GM21447 (cell line): ENCODE measurements at regions not wholly inside any gene's neighbourhood (a gene's known extent, or its start where the extent isn't known, plus 50 kb on each side); places are given as distances from the start of the nearest gene placed in this dataset.
"Not testable (repeated sequence)": the region's sequence is repeated elsewhere in the genome, so short reads cannot be mapped to it uniquely, and the experiment has no call there.

Experiments used
- ATAC-seq: cut with Tn5 transposase; IDR thresholded peaks from one replicate; pipeline ENCODE4 v1.9.1; 2021; ENCODE audit not compliant: unreplicated experiment

DNA sequence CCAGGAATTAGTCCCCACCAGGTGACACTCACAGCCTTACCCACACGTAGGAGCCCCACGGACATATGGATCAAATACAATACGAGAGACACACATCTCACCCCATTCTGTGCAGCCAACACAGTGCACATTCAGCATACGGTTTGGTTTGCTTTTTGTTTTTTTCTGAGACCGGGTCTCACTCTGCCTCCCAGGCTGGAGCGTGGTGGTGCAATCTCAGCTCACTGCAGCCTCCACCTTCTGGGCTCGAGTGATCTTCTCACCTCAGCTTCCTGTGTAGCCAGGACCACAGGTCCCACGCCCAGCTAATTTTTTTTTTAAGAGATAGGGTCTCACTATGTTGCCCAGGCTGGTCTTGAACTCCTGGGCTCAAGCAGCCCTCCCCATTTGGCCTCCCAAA, 102.8 kb downstream of the POTEB start:
- ATAC-seq, result not testable (repeated sequence)

- ATAC-seq, result not testable (repeated sequence)
These were observed 111.0 kb downstream of the POTEB start for GRCh38 chr15:21766524-21766923.

DNA sequence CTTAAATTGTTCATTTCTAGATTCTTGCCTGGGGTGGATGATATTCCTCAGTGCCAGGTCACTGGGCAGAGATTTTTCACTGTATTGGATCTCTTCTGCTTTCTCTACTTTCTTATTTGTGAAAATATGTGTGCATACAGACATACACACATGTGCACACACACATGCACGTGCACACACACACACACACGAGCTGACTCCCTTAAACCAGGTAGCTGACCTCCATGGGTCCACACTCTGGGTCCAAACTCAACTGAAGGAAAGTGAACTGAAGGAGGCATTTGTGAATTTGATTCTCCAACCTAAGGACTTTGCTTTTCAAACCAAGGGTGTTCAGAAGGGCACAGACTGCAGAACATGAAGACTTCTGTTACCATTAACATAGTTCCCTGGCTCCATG, 113.8 kb downstream of the POTEB start:
- ATAC-seq, result not testable (repeated sequence)

GRCh38 chr15:21760250-21761023, 117.1 kb downstream of the POTEB start:
- ATAC-seq, result not testable (repeated sequence)

DNA sequence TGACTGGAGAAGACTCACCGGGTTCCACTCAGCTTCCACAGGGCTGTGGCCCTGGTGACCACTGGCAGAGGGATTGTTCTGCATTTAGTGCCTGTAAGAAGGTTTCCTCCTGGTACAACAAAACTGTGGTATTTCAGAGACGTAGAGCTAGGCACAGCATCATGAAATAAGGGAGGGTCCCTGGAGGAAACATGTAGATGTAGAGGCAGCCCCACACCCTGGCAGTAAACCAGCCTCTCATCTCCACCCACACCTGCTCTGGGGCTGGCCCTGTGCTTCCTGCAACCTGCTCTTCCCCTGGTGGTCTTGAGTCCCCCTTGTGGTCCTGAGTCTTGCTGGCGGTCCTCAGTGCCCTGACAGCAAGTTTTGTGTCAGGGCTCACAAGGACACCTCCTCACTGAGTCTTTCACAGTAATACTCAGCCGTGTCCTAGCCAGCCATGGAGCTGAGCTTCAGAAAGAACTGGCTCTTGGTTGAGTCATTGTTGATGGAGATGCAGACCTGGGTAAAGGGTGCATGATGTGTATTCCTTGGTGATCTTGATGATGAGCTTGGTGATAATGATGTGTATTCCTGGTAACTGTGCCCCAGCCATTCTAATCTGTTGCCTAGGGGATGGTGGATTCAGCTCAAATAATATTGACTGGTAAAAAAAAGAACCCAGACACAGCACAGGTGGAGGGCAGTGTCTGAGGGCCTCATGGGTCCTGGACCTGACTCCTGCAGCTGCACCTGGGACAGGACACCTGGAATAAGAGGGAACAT, 118.0 kb downstream of the POTEB start:
- ATAC-seq, result not testable (repeated sequence)

DNA sequence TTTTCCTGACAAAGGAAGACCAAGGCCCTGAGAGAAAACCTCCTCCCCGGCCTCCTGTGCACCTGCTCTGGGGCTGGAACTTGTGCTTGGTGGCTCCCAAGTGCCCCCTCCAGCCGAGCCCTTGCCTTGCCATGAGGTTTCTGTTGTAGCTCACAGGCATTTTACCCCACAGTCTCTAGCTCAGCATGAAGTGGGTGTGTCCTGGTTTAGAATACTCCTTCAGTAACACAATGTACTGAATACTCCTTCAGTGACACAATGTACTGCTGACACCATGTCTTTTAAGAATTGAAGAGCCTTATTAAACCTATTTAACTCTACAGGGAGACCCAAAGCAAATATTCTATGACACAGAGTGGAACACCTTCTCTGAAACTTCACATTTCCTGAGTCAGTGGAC, 123.7 kb downstream of the POTEB start:
- not testable (repeated sequence) for ATAC-seq

DNA sequence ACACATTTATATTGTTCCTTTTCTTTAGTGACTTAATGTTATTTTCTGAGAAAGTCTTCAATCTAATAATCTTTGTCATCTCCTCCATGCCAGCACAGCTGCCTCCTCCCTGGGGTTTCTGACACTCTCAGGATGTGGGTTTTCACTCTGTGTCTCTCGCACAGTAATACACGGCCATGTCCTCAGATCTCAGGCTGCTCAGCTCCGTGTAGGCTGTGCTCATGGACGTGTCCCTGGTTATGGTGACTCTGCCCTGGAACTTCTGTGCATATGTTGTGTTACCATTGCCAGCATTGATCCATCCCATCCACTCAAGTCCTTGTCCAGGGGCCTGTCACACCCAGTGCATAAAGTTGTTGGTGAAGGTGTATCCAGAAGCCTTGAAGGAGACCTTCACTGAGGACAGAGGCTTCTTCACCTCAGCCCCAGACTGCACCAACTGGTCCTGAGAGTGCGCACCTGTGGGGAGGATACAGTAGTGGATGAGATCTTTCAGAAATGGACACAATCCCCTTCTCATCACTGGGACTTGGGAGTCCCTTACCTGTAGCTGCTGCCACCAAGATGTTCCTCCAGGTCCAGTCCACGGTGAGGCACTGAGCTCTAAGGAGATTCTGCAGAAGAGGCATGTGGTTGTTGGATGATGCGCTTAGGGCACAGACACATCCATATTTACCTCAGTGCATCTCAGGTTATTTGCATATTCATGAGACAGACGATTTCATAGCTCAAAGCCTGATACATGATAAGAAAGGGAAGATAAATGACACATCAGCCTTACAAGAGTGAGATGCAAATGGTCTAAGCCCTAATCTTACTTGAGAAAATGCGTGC, 125.2 kb downstream of the POTEB start:
- ATAC-seq, result not testable (repeated sequence)

DNA sequence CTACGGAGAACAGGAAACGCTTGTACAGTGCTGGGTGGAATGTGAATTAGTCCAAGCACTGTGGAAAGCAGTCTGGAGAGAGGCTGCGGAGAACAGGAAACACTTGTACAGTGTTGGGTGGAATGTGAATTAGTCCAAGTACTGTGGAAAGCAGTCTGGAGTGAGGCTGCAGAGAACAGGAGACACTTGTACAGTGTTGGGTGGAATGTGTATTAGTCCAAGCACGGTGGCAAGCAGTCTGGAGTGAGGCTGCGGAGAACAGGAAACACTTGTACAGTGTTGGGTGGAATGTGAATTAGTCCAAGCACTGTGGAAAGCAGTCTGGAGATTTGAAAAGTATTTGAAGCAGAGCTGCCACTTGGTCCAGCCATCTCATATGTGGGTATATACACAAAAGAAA, 128.4 kb downstream of the POTEB start:
- ATAC-seq, result not testable (repeated sequence)

- not testable (repeated sequence) for ATAC-seq
These were observed 133.2 kb downstream of the POTEB start for GRCh38 chr15:21744245-21744915.

DNA sequence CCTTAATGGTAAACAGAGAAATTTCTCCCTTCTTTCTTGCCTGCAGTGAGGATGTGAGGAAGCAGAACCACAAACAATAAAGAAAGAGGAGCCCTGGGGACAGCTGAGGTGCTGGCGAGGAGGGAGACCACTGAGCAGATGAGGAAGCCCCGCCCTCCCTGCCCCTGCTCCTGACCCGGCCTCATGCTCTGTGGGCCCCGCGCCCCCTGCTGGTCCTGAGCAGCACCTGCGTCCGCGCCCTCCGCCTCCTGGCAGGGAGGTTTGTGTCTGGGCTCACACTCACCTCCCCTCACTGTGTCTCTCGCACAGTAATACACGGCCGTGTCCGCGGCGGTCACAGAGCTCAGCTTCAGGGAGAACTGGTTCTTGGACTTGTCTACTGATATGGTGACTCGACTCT, 135.5 kb downstream of the POTEB start:
- ATAC-seq, result not testable (repeated sequence)

GRCh38 chr15:21738003-21738402, 139.5 kb downstream of the POTEB start:
- ATAC-seq, result not testable (repeated sequence)

DNA sequence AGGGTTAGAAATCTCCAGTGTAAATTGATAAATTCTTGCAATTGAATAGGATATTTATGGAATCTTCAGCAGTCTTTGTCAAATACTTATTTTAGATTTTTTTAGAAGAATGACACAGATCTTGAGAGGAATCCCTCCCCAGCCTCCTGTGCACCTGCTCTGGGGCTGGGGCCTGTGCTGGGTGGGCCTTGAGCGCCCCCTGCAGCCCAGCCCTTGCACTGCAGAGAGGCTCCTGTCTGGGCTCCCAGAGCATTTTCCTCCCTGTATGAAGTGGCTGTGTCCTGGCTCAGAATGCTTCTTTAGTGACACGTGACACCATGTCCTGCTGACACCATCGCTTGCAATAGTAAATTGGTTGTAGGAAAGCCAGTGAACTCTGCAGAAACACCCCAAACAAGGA, 141.1 kb downstream of the POTEB start:
- not testable (repeated sequence) for ATAC-seq

- not testable (repeated sequence) for ATAC-seq
These were observed 141.7 kb downstream of the POTEB start for GRCh38 chr15:21735837-21736236.

DNA sequence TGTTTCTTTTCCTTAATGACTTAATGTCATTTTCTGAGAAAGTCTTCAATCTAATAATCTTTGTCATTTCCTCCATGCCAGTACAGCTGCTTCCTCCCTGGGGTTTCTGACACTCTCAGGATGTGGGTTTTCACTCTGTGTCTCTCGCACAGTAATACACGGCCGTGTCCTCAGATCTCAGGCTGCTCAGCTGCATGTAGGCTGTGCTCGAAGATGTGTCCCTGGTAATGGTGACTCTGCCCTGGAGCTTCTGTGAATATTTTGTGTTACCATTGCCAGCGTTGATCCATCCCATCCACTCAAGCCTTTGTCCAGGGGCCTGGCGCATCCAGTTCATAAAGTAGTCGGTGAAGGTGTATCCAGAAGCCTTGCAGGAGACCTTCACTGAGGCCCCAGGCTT, 142.2 kb downstream of the POTEB start:
- not testable (repeated sequence) for ATAC-seq

DNA sequence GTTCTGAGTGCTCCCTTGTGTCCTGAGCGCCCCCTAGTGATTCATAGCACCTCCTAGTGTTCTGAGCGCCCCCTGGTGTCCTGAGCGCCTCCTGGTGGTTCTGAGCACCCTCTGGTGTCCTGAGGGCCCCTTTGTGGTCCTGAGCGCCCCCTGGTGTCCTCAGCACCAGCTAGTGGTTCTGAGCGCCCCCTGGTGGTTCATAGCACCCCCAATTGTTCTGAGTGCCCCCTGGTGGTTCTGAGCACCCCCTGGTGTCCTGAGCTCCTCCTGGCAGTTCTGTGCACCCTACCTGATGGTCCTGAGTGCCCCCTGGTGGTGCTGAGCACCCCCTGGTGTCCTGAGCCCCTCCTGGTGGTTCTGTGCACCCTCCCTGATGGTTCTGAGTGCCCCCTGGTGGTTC, 146.0 kb downstream of the POTEB start:
- ATAC-seq, result peak; percentile 49

DNA sequence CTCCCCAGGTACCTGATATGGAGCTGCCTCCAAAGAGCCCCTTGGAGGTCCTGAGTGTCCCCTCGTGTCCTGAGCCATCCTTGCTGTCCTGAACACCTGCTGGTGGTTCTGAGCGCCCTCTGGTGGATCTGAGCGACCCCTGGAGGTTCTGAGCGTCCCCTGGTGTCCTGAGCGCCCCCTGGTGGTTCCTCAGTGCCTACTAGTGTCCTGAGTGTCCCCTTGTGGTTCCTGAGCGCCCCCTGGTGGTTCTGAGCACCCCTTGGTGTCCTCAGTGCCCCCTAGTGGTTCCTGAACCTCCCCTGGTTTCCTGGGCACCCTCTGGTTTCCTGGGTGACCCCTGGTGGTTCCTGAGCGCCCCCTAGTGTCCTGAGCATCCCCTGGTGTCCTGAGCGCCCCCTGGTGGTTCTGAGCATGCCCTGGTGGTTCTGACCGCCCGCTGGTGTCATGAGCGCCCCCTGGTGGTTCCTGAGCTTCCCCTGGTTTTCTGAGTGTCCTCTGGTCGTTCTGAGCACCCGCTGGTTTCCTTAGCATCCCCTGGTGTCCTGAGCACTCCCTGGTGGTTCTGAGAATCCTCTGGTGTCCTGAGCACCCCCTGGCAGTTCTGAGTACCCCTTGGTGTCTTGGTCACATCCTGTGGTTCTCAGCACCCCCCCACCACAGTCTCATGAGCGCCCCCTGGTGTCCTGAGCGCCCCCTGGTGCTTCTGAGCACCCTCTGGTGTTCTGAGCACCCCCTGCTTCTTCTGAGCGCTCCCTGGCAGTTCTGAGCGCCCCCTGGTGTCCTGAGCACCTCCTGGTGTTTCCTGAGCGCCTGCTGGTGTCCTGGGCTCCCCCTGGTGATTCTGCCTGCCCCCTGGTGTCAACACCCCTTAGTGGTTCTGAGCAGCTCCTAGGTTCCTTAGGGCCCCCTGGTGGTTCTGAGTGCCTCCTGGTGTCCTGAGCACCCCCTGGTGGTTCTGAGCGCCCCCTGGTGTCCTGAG, 146.8 kb downstream of the POTEB start:
- peak; percentile 71 for ATAC-seq

DNA sequence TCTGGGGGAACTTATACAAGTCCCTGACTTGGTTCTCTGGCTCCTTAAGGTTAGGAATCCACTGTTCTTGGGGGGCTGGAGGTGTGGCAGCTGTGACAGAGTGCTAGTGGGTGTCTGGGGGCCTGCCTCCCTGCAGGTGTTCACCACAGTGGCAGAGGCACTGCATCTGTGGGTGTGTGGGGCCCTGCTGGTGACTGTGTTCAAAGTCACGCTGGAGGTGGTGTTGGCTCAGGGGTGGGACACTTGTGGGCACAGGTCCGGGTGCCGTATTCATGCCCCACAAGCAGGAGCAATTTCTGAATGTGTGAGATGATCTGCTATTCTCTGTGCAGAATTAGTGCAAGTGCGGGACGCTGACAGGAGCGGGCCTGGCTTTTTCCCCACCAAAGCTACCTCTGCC, 152.5 kb downstream of the POTEB start:
- not testable (repeated sequence) for ATAC-seq

DNA sequence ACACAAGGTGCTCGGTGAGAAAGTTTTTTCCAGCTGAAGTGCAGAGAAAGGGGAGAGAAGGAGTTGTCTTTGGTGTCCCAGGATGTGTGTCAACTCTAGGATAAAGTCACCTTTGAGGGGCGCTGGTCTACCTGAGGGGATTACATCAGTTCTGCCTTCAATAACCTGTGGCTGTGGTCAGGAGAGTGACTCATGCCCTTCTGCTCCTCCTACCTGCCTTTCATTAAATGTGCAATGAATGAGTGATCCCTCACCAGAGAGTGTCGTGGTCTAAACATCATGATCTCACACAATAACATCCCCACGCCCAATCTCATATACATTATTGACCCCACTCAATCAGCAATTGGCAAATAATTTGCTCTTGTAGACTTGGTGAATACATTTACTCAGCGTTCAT, 156.4 kb downstream of the POTEB start:
- ATAC-seq, result not testable (repeated sequence)

DNA sequence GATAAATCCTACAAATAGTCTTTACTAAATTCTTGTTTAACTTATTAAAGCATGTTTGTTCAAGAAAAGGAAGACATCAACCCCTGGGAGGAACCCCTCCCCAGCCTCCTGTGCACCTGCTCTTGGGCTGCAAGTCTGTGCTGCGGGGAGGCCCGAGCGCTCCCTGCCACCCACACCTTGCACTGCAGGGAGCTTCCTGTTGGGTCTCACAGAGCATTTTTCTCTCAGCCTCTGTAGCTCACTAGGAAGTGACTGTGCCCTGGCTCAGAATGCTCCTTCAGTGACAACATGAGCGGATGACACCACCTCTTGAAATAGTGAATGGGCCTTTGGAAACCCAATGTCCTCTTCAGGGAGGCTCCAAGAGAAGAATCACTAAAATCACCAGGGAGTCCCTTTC, 158.8 kb downstream of the POTEB start:
- ATAC-seq, result peak; percentile 78

GRCh38 chr15:21718108-21718507, 159.4 kb downstream of the POTEB start:
- peak; percentile 83 for ATAC-seq
